ENCODE measurements at regions not wholly inside any gene's neighbourhood (a gene's known extent, or its start where the extent isn't known, plus 50 kb on each side); places are given as distances from the start of the nearest gene placed in this dataset.

GRCh38 chr2:3099860-3100234 lies 277.8 kb downstream of the EIPR1 start:
- Histone ChIP-seq H3K4me3 (no peak overlapping the region), H3K27me3 (replicated peaks in 1 of 2; ENCODE audit: control insufficient read depth in 2 of 2, insufficient read depth in 2 of 2, low read length in 1 of 2) (no peaks in the 10 kb centered on the region; a peak in 1 of 4 replicates), H3K79me2 (ENCODE audit: control insufficient read depth, insufficient read depth, low read length) (no peaks in the 10 kb centered on the region), H3K9me3 (replicated peaks; ENCODE audit: control insufficient read depth, insufficient read depth, low read length) (no peaks in the 10 kb centered on the region; the same call in 2 of the 3 replicates), H3K36me3 (ENCODE audit: control insufficient read depth in 2 of 2, insufficient read depth in 2 of 2, low read length in 1 of 2) (no peaks in the 10 kb centered on the region), H3K9ac (ENCODE audit: control insufficient read depth, insufficient read depth, low read length) (no peak overlapping the region), H2AFZ (ENCODE audit: control insufficient read depth, low read depth, low read length) (no peak overlapping the region), H4K20me1 (ENCODE audit: control insufficient read depth, insufficient read depth) (no peaks in the 10 kb centered on the region), H3K4me2 (ENCODE audit: control insufficient read depth, insufficient read depth) (no peak overlapping the region), H3K27ac (ENCODE audit: control insufficient read depth, insufficient read depth) (no peak overlapping the region), H3K4me1 (ENCODE audit: control insufficient read depth, insufficient read depth, low read length) (peaks cover 9% of the 10 kb centered on the region; the same call in 1 of the 2 replicates)
- in situ Hi-C loops (cut with MboI) (no loop called here), intact Hi-C loops (cut with micrococcal nuclease; ENCODE audit: unreplicated experiment) (no loop called here)
- no peak for TF ChIP-seq CBX3 (IDR thresholded peaks at IDR 0.05; ENCODE audit: borderline replicate concordance, low read depth)
- CTCF ChIA-PET: no interaction called here
- RAD21 ChIA-PET (ENCODE audit: unreplicated experiment): no interaction called here
- no TSS peak for BruUV-seq (replicated peaks)
- no peak for ATAC-seq
- no peak for DNase-seq (ENCODE audit: low read depth, low spot score)
- SMC1A ChIA-PET (ENCODE audit: uncharacterized antibody, unreplicated experiment): no interaction called here
- no peak for FAIRE-seq
- WGBS (ENCODE audit: insufficient coverage, insufficient replicate concordance, low lambda C conversion rate, missing lambda C conversion rate): 18% methylated on average over 12 of the region's 12 CpGs
- POLR2A ChIA-PET: no interaction called here

- in situ Hi-C loops (cut with MboI): no loop called here
- intact Hi-C loops (cut with micrococcal nuclease; ENCODE audit: unreplicated experiment): no loop called here
- RAD21 ChIA-PET (ENCODE audit: unreplicated experiment): no interaction called here
- Histone ChIP-seq H2AFZ (ENCODE audit: control insufficient read depth, low read depth, low read length) (no peak overlapping the region), H3K4me3 (no peak overlapping the region), H4K20me1 (ENCODE audit: control insufficient read depth, insufficient read depth) (no peaks in the 10 kb centered on the region), H3K9ac (ENCODE audit: control insufficient read depth, insufficient read depth, low read length) (no peak overlapping the region), H3K9me3 (replicated peaks; ENCODE audit: control insufficient read depth, insufficient read depth, low read length) (no peaks in the 10 kb centered on the region; the same call in 2 of the 3 replicates), H3K27ac (ENCODE audit: control insufficient read depth, insufficient read depth) (no peak overlapping the region), H3K4me2 (ENCODE audit: control insufficient read depth, insufficient read depth) (no peak overlapping the region), H3K27me3 (replicated peaks in 1 of 2; ENCODE audit: control insufficient read depth in 2 of 2, insufficient read depth in 2 of 2, low read length in 1 of 2) (no peaks in the 10 kb centered on the region; a peak in 1 of 4 replicates), H3K79me2 (ENCODE audit: control insufficient read depth, insufficient read depth, low read length) (no peaks in the 10 kb centered on the region), H3K36me3 (ENCODE audit: control insufficient read depth in 2 of 2, insufficient read depth in 2 of 2, low read length in 1 of 2) (no peaks in the 10 kb centered on the region), H3K4me1 (ENCODE audit: control insufficient read depth, insufficient read depth, low read length) (peaks cover 9% of the 10 kb centered on the region; the same call in 1 of the 2 replicates)
- 34% methylated on average over 6 of the region's 6 CpGs for WGBS (ENCODE audit: insufficient coverage, insufficient replicate concordance, low lambda C conversion rate, missing lambda C conversion rate)
- POLR2A ChIA-PET: no interaction called here
- SMC1A ChIA-PET (ENCODE audit: uncharacterized antibody, unreplicated experiment): no interaction called here
- FAIRE-seq (no peak), DNase-seq (ENCODE audit: low read depth, low spot score) (no peak), ATAC-seq (no peak)
- CTCF ChIA-PET: no interaction called here
- no TSS peak for BruUV-seq (replicated peaks)
- no peak for TF ChIP-seq SRF (IDR thresholded peaks at IDR 0.05; ENCODE audit: low read depth in 2 of 2, low read length in 2 of 2)
- TF ChIP-seq ZNF592 (IDR thresholded peaks at IDR 0.05): no peak
- TF ChIP-seq ZZZ3 (IDR thresholded peaks at IDR 0.05; ENCODE audit: control insufficient read depth, insufficient read length, low read depth): no peak
- TF ChIP-seq SKIL (IDR thresholded peaks at IDR 0.05; ENCODE audit: low read depth, poor library complexity, severe bottlenecking): no peak
- TF ChIP-seq POLR2AphosphoS5 (IDR thresholded peaks at IDR 0.05; ENCODE audit: low read length): no peak
- no peak for TF ChIP-seq ESRRA (IDR thresholded peaks at IDR 0.05; ENCODE audit: low read length)
- TF ChIP-seq, protein P1, sequence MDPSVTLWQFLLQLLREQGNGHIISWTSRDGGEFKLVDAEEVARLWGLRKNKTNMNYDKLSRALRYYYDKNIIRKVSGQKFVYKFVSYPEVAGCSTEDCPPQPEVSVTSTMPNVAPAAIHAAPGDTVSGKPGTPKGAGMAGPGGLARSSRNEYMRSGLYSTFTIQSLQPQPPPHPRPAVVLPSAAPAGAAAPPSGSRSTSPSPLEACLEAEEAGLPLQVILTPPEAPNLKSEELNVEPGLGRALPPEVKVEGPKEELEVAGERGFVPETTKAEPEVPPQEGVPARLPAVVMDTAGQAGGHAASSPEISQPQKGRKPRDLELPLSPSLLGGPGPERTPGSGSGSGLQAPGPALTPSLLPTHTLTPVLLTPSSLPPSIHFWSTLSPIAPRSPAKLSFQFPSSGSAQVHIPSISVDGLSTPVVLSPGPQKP (IDR thresholded peaks at IDR 0.05; ENCODE audit: low read depth, low read length): no peak
- TF ChIP-seq SIN3A (IDR thresholded peaks at IDR 0.05; ENCODE audit: low read depth, low read length): no peak
- TF ChIP-seq SREBF2 (IDR thresholded peaks at IDR 0.05; ENCODE audit: low read length): no peak
Measured at GRCh38 chr2:3099145-3099859, 278.3 kb downstream of the EIPR1 start.

All from GM12878 (cell line).